Hematopoietic multipotent progenitor cell treated with erythropoietin and hydrocortisone succinate and interleukin-3 and kit ligand, for 8 days (in vitro differentiated cells): ENCODE measurements at regions not wholly inside any gene's neighbourhood (a gene's known extent, or its start where the extent isn't known, plus 50 kb on each side); places are given as distances from the start of the nearest gene placed in this dataset.

Experiments used
- DNase-seq: peaks from one replicate; pipeline ENCODE4 v3.0.0-alpha.2; 2015

DNA sequence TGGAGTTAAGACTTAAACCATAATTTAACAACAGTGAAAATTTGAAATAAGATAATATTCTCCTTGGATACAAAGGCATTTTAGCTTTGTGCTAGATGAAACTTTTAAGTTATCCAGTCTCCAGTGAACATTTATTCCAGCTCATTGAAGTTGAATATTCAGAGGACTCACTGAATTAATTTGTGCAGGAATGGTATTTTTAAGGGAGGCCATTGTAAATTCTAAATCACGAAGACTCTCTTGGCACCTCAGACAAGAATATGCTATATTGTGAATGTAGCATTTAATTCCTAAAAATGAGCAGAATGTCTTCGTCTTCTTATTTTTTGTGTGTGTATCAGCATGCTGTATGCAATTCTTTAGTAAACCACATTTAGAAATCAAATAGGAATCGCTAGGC, 731.7 kb upstream of the RAB6C start:
- DNase-seq: no peak

- no peak for DNase-seq
Measured at GRCh38 chr2:129248198-129248597, 731.3 kb upstream of the RAB6C start.

DNA sequence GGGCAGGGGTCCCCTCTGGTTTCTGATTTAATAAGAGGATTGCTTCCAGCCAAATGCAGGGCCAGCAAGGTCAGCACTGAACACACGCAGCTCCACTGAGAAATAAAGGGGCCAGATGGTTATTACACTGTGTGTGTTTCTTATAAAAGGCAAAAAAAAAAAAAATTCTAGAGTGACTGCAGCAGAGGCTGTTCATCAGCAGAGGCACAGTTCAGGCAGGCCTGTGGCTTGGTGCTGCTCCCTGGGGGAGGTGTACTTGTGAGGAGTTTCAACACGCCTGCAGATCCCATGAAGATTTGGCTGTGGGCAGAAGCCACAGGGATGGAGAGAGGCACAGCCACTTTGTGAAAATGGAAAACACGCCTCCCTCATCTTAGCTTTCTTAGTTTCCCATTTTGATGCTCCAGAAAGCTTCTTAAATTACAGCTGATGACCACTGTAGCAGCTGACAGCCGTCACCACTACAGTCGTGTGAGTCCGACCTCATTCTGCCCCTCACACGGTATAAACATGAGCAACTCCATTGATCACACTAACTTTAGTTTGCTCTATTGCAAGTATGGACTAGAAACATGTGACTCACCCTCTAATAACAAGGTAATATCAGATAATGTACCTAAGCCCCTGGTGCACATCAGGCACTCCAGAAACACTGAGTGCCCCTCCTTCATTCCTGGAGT, 726.5 kb upstream of the RAB6C start:
- no peak for DNase-seq

- peak; percentile 9 for DNase-seq
Measured at GRCh38 chr2:129253461-129253812, 726.0 kb upstream of the RAB6C start.

GRCh38 chr2:129254718-129255117, 724.7 kb upstream of the RAB6C start:
- no peak for DNase-seq

- DNase-seq: no peak
Measured at GRCh38 chr2:129255610-129256313, 723.7 kb upstream of the RAB6C start.

DNA sequence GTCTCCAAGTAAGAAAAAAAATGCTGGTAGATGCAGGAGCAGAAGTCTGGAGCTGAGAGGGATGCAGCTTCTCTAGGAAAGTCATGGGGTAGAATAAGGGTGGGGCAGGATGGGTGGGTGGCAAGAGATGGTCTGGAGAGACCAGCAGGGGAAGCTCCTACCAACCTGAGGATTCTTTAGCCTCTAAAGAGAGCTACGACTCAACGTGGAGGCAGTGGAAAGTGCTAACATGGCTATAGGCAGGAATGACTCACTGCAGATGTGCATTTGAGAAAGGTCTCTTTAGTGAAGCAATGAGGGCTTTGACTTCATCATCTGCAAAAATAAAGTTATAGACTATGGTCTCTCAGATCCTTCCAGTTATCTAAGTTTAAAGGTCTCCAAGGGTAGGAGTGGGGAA, 722.8 kb upstream of the RAB6C start:
- DNase-seq: no peak

DNA sequence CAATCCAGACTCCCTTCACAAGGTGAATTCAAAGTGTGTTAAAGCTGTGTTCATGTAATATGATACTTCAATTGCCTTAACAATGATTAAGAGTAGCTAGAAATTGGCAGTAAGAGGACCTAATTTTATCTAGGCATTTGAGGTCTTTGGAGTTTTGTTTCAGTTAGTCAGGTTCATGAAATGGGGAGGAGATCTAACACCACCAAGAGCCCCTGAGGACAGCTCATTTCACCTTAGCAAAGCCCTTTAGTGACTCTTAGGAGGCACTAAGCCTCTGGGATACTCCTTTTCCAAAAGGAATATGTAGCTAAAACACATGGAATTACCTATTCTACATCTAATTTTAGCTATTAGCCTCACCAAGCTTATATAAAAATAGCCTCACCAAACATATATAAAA, 716.5 kb upstream of the RAB6C start:
- no peak for DNase-seq

GRCh38 chr2:129263939-129264338, 715.5 kb upstream of the RAB6C start:
- DNase-seq: no peak

- no peak for DNase-seq
Measured at GRCh38 chr2:129267559-129267958, 711.9 kb upstream of the RAB6C start.

DNA sequence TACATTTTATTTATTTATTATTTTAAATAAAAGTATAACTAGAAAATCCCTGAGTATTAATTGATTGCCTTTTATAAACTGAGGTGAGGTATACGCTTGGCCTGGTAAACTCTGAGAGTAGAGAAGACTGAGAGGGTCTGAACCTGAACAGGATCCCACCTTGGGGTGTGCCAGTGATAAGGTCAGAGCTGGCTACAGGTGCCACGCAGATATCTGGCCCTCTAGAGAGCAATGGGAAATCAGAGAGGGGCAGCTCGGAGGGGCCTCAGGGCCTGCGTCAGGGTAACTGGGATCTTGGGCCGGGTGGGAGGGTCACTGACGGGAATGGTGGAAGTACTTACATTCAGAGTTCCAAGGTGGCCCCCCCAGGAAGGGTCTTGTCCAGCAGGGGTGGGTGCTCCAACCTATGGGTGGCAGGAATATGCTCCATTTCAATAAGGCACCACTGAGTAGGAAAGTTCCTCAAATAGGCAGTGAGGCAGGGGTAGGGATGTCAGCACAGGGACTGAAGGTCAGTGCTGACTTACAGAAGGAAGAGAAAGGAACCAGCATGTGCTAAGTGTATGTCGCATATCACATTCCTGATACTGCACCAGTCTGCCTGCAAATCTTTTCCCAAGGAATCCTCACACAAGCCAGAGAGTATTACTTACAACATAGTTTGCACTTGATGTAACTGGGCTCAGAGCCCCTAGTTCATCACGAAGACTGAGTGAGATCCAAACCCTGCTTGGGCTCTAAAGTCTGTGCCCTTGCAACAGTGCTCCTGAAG, 706.0 kb upstream of the RAB6C start:
- no peak for DNase-seq

GRCh38 chr2:129274038-129274415, 705.4 kb upstream of the RAB6C start:
- no peak for DNase-seq

- no peak for DNase-seq
Measured at GRCh38 chr2:129274918-129275317, 704.5 kb upstream of the RAB6C start.

GRCh38 chr2:129275706-129276105, 703.8 kb upstream of the RAB6C start:
- DNase-seq: no peak

DNA sequence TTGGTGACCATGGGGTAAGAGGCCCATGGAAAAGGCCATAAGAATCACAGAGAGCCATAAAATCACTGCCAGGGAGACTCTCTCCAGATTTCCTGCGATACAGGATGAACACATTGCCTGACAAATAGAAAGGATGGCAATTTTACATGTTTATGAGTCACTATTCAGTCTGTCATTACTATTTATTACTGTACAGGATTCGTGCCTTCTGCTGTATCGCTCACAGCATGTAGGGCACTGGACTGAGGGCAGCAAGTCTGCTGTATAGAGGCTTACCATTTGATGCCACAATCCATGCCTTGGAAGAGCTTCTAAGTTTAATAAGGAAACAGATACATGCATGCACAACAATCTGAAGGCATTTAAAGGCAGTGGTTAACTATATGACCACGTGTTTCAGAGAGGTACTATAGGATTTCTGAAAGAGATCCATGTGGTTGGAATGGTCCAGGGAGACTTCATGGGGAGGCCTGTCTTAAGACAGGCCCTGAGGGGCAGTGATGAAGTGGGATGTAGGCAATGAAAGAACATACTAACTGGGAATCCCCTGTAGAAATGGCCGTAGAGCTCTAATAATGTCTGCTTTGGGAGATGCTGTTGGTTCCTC, 702.4 kb upstream of the RAB6C start:
- no peak for DNase-seq

GRCh38 chr2:129277585-129277981, 701.9 kb upstream of the RAB6C start:
- peak; percentile 2 for DNase-seq

DNA sequence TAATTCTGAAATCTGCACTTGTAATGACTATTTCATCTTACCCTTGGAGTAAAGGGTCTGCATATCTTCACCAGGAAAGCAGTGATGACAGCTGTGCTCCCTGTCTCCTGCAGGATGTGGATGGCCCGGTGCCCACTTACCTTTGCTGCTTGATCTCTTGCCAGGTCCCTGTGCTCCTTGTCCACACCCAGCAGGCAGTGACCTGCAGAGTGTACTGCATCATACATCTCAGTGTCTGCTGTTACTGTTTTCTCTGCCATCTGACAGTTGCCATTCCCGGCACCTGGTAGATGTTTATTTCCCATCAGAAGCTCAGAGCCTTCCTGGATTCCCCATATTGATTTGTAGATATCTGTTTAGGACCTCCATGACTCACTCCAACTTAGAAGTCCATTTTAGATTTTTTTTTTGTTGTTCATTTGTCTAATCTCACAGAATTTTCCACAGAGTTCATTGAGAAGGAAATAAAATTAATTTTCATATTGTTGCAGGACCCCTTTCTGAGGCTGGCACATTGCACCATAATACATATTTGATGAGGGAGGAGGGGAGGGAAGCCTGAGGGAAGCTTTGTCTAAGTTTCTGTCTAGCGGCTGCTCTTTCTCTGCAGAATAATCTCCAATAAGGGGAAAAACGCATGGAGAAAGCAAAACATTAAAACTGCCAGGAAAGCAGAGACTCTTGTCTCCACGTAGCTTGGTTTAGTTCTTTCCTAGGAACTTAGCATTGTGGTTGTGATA, 697.5 kb upstream of the RAB6C start:
- no peak for DNase-seq

DNA sequence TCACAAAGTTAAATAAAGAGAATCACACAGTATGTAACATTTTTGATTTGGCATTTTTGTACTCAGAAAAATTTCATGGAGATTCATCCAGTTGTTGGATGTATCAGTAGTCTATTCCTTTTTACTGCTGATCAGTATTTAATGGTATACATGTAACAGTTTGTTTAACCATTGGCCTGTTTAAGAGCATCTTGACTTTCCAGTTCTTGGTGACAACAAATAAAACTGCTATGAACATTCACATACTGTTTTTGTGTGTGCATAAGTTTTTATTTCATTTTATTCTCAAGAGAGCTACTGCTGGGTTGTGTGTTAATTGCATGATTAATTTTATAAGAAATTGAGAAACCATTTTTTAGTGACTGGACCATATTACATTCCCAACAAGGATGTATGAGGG, 694.5 kb upstream of the RAB6C start:
- no peak for DNase-seq

- DNase-seq: no peak
Measured at GRCh38 chr2:129293326-129293725, 686.1 kb upstream of the RAB6C start.

DNA sequence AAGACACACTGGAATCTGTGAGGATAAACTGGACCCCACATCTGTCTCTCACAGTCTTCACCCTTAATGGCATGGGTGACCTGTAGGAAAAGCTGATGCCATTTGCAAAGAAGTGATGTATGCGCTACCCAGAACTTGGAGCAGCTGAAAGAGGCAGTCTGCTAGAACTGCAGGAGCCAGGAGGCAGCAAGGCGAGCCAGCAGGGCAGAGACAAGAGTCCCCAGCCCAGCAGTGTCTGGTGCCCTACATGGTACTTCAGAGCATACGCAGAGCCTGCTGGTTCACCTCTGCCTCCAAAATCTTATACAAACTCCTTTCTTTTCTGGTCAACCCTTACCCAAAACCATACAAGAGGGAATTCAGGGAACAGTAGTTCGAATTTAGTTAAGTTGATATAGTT, 683.1 kb upstream of the RAB6C start:
- DNase-seq: no peak

DNA sequence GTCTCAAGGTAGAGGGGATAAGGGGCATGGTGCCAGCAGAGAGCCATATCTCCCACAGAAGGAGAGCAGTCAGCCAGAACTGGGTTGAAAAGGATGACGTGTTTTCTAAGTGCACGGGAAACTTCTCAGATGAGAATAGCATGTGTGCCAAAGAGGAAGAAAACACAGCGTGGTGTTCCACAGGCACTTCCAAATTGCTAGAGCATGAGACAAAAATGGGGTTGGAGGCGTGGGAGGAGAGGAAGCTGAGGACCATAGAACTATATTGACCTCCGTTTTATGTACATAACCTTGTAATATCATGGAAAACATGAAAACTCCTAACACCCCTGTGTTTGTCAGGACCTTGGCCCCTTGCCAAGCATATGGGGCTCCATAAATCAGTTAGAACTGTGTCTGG, 682.7 kb upstream of the RAB6C start:
- no peak for DNase-seq

DNA sequence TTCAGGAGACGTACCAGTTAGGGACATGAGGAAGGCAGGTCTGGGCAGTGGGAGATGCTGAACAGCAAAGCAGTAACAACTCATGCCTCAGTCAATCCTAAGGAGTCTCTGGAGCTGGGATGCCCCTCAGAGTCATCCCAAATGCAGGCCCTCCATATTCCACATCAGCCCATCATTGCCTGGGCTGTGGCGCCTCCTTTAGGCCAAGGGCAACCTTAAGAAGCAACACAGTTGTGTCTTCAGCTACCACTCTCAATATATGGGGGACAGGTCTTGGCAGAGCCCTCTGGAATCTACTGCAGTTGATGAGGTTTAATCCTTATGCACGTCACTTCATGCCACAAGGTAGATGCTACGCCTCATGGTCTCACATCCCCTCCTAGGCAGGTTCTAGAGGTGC, 682.0 kb upstream of the RAB6C start:
- DNase-seq: no peak

DNA sequence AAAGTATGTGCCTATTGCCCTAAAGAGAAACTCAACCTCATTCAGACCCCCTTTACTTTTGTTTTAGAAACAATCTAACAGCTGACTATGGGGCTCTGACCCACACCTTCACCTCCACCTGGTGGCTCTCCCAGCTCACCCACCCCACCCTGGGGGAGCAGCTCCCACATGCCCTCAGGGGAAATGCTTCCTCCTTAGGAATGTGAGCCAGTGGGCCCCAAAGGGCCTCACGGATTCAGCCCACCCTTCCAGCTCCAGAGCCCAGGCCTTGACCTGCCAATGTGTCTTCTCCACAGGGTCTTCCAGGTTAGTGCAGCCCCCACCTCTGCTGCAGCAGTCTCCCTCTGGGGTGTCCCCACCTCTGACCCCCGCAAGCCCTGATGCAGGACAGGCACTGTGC, 680.1 kb upstream of the RAB6C start:
- no peak for DNase-seq
